ENCODE measurements at regions not wholly inside any gene's neighbourhood (a gene's known extent, or its start where the extent isn't known, plus 50 kb on each side); places are given as distances from the start of the nearest gene placed in this dataset.

DNA sequence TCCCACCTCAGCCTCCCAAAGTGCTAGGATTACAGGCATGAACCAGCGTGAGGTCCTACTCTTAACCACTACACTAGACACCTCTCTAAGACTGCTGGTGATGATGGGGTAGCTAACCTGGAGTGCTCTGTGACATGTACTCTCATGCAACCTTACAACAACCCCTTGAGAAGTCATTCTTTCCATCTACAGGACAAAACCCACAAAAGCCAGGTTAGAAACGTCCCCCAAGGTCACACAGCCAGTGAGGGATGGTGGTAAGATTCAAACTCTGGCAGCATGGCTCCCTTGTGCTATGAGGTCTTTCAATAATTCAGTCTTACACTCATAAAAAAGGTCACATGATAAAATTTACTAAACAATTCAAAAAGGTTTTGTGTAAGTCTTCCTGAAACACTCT, 94.8 kb upstream of the SERTAD2 start:
- Histone ChIP-seq H3K4me1 (ENCODE audit: control insufficient read depth, insufficient read depth, low read length) (peaks cover 14% of the 10 kb centered on the region), H3K9ac (ENCODE audit: low read length) (no peak overlapping the region), H3K4me3 (ENCODE audit: low read length) (no peak overlapping the region), H3K36me3 (ENCODE audit: control insufficient read depth, insufficient read depth, low read length) (no peaks in the 10 kb centered on the region), H3K27ac (ENCODE audit: low read depth, low read length) (peak overlapping the region; percentile 30), H3K27me3 (ENCODE audit: control insufficient read depth, insufficient read depth, low read length) (no peaks in the 10 kb centered on the region)

DNA sequence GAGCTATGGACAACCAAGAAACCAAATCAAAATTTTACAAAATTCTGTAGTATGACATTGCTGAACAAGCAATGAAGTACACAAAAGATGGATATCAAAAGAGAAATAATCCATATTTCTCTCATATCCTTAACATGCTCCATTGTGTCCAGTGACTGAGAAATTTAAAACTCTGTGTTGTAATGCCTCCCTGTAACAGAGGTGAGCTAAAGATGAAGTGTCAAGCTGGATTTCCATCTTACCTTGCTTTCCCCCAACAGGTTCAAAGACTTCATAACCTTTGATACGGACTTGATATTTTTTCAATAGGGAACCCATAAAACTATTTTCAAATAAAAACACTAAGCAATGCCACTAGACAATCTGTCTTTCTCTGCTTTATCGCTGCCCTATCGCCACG, 95.7 kb upstream of the SERTAD2 start:
- H3K9ac ChIP-seq (ENCODE audit: low read length) = no peak overlapping the region
- H3K4me1 ChIP-seq (ENCODE audit: control insufficient read depth, insufficient read depth, low read length) = peaks cover 14% of the 10 kb centered on the region
- H3K27ac ChIP-seq (ENCODE audit: low read depth, low read length) = peak overlapping the region; percentile 97
- H3K4me3 ChIP-seq (ENCODE audit: low read length) = peak overlapping the region; percentile 99
- no peaks in the 10 kb centered on the region for H3K36me3 ChIP-seq (ENCODE audit: control insufficient read depth, insufficient read depth, low read length)
- no peaks in the 10 kb centered on the region for H3K27me3 ChIP-seq (ENCODE audit: control insufficient read depth, insufficient read depth, low read length)

DNA sequence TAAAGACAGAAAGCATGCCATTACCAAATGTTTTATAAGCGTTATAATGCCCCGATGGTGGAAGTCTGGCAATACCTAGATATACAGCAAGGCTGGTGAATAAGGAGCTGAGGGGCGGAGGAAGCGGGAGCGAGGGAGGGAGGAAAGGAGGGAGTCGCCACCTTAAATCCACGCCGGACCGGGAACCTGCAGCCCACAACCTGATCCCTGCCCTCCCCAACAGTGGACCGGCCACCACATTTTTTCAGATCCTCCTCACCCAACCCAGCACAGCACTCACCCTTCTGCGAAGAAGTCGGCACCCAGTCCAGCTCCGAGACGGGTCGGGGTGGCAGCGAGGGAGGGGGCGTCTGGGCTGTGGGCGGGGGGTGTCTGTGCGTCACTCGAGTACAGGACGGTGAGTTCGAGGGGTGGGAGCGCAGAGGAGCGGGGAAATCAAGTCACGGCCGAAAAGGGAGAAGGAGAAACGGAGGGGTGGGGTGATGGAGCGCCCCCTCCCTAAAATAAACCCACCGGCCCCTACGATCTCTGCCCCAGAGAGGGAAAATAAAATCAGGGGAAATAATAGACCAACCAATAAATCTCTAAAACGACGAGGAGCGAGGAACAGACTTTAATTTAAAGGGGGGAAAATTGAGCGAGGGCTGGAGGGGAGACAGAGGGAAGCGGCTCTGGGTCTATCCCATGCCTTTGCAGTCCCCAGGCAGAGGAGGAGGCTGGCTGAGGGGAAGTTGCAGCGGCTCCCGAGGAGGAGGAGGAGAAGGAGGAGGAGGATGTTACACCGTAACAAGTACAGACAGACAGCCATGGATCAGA, 96.5 kb upstream of the SERTAD2 start:
- Histone ChIP-seq H3K27ac (ENCODE audit: low read depth, low read length) (peak overlapping the region; percentile 97), H3K36me3 (ENCODE audit: control insufficient read depth, insufficient read depth, low read length) (no peaks in the 10 kb centered on the region), H3K4me1 (ENCODE audit: control insufficient read depth, insufficient read depth, low read length) (peaks cover 14% of the 10 kb centered on the region), H3K9ac (ENCODE audit: low read length) (peak overlapping the region; percentile 98), H3K27me3 (ENCODE audit: control insufficient read depth, insufficient read depth, low read length) (no peaks in the 10 kb centered on the region), H3K4me3 (ENCODE audit: low read length) (peak overlapping the region; percentile 99)

DNA sequence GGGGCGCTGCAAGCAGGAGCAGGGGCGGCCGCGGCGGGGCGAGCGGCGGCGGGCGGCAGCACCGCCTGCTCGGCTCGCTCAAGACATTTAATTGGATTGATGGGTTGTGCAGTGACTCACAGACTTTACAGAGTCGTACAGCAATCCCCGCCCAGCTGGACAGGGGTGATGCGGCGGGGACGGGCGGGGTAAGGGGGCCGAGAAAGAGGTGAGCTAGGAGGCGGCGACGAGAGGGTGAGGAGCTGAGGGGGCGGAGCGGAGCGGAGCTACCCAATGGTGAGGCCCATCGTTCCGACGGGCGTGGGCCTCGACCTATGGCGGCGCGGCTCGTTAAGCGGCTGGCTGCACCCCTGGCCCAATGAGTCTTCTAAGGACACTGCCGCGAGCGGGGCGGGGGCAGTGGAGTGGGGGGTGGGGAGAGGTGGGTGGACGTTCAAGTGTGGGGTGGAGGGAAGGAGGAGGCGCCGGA, 97.1 kb upstream of the SERTAD2 start:
- no peaks in the 10 kb centered on the region for H3K27me3 ChIP-seq (ENCODE audit: control insufficient read depth, insufficient read depth, low read length)
- no peaks in the 10 kb centered on the region for H3K36me3 ChIP-seq (ENCODE audit: control insufficient read depth, insufficient read depth, low read length)
- H3K9ac ChIP-seq (ENCODE audit: low read length) = peak overlapping the region; percentile 98
- peaks cover 14% of the 10 kb centered on the region for H3K4me1 ChIP-seq (ENCODE audit: control insufficient read depth, insufficient read depth, low read length)
- peak overlapping the region; percentile 99 for H3K4me3 ChIP-seq (ENCODE audit: low read length)
- peak overlapping the region; percentile 98 for H3K27ac ChIP-seq (ENCODE audit: low read depth, low read length)

DNA sequence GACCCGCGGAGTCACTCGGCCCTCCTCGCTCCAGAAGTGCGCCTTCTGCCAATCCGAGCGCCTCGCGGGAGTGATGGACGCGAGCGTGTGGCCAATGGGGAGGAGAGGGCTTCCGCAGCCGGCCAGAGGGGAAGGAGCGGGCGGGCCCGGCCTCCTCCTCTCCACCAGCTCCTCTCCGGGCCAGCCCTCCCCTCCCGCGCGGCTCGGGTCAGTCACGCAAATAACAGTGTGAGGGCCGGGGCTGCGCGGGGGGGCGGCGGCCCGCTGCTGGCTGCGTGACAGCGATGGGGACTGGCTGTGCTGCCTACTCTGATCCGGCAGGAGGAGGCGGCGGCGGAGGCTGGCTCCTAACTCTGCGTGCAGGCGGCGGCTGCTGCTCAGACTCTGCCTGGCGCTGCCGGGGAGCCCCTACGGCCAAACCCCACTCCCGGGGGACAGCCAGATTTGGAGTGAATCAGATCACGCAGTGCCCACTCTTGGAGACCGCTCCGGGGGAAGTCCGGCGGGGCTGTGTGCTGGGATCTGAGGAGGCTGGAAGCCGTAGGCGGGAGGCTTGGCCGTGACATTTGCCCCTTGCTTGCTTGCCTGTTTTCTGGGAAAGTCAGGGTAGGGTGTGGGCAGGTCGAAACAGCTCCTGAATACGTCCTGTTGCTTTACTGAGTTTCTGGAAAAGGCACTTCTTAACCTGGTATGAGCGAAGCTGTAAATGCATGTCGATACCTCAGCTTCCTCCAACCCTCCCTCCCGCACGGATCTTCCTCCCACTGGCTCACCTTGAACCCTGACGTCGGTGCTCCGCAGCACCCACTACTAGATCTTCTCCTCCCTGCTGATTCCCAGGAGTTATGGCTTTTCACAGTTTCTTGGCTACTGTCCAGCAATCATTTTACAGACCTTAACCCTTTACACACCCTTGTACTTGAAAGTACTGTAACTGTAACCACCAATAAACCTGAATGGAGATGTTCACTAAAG, 97.9 kb upstream of the SERTAD2 start:
- Histone ChIP-seq H3K36me3 (ENCODE audit: control insufficient read depth, insufficient read depth, low read length) (no peaks in the 10 kb centered on the region), H3K9ac (ENCODE audit: low read length) (peak overlapping the region; percentile 98), H3K27ac (ENCODE audit: low read depth, low read length) (peak overlapping the region; percentile 98)

DNA sequence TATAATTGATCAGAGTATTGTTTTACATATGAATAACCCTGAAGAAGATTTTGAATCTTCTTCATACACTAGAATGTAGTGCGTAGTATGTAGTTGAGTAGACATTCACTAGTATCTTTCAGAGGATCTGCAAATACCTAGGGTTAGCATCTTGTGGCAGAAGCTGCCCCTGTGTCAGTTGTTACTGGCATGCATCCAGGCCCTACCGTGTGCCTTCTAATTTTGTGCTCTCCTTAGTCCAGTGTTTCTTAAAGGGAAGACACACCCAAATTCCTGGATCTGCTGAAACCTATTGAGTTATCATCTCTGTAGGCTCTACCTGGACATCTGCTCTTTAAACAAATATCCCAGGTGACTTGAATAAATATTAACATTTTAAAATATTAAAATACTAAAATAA, 99.7 kb upstream of the SERTAD2 start:
- Histone ChIP-seq H3K27me3 (ENCODE audit: control insufficient read depth, insufficient read depth, low read length) (no peaks in the 10 kb centered on the region), H3K4me1 (ENCODE audit: control insufficient read depth, insufficient read depth, low read length) (peaks cover 14% of the 10 kb centered on the region), H3K36me3 (ENCODE audit: control insufficient read depth, insufficient read depth, low read length) (no peaks in the 10 kb centered on the region), H3K27ac (ENCODE audit: low read depth, low read length) (no peak overlapping the region), H3K4me3 (ENCODE audit: low read length) (no peak overlapping the region), H3K9ac (ENCODE audit: low read length) (no peak overlapping the region)

More for the DNA sequence above, 97.9 kb upstream of the SERTAD2 start:
- H3K27me3 ChIP-seq (ENCODE audit: control insufficient read depth, insufficient read depth, low read length) = no peaks in the 10 kb centered on the region
- peaks cover 14% of the 10 kb centered on the region for H3K4me1 ChIP-seq (ENCODE audit: control insufficient read depth, insufficient read depth, low read length)
- H3K4me3 ChIP-seq (ENCODE audit: low read length) = peak overlapping the region; percentile 96

DNA sequence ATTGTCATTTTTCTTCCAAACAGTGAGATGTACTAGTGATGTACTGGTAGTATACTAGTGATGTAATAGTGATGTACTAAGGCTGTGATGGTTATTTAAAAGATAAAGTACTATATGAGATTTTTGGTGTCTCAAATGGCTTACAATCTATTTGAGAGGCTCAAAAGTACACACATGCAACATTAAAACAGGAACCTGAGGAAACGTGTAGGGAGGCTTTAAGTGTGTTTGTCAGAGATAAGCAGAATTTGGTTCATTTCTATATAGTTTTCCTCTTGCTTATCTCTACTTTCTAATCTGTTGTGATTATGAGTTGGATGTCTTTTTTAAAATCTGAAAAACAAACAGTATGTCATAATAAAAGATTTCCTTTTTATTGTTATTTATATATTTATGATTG, 100.9 kb upstream of the SERTAD2 start:
- peaks cover 6% of the 10 kb centered on the region for H3K4me1 ChIP-seq (ENCODE audit: control insufficient read depth, insufficient read depth, low read length)
- no peak overlapping the region for H3K27ac ChIP-seq (ENCODE audit: low read depth, low read length)
- no peaks in the 10 kb centered on the region for H3K27me3 ChIP-seq (ENCODE audit: control insufficient read depth, insufficient read depth, low read length)
- no peak overlapping the region for H3K9ac ChIP-seq (ENCODE audit: low read length)
- H3K4me3 ChIP-seq (ENCODE audit: low read length) = no peak overlapping the region
- no peaks in the 10 kb centered on the region for H3K36me3 ChIP-seq (ENCODE audit: control insufficient read depth, insufficient read depth, low read length)

DNA sequence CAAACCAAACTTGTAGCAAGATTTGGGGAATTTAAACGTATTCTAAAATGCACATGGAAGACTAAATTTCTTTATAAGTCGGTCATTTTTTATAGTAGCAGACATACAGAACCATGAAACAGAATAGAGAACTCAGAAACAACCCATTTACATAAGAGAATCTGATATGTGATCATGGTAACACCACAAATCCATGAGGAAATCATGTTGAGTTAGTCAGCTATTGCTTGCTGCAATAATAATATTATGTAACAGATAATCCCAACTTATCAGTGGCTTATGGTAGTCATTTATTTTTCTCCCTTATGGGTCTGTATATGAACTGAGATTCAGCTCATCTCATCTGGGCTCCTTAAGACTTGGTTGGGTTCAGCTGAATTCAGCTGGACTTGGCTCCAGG, 103.4 kb upstream of the SERTAD2 start:
- H3K36me3 ChIP-seq (ENCODE audit: control insufficient read depth, insufficient read depth, low read length) = no peaks in the 10 kb centered on the region
- no peak overlapping the region for H3K4me3 ChIP-seq (ENCODE audit: low read length)
- no peak overlapping the region for H3K9ac ChIP-seq (ENCODE audit: low read length)
- H3K27ac ChIP-seq (ENCODE audit: low read depth, low read length) = no peak overlapping the region
- H3K27me3 ChIP-seq (ENCODE audit: control insufficient read depth, insufficient read depth, low read length) = no peaks in the 10 kb centered on the region
- peaks cover under 1% of the 10 kb centered on the region for H3K4me1 ChIP-seq (ENCODE audit: control insufficient read depth, insufficient read depth, low read length)

DNA sequence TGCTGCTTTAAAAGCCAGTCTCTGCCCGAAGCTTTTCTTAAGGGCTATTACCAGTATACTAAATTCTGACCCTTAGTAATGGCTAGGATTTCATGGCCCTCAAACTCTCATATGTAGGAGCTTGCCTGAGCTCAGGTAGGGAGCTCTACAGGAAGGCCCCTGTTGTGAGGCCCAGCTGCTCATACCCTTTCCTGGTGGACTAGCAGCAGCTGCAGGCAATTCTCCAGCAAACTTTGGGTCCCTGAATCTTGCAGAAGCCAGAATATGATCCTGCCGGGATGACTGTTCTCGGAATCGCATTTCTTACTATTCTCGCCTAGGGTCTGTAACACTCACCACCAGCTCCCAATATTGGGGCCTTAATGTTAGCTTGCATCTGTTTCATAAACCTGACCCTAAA, 106.4 kb upstream of the SERTAD2 start:
- no peaks in the 10 kb centered on the region for H3K36me3 ChIP-seq (ENCODE audit: control insufficient read depth, insufficient read depth, low read length)
- H3K4me3 ChIP-seq (ENCODE audit: low read length) = no peak overlapping the region
- H3K9ac ChIP-seq (ENCODE audit: low read length) = no peak overlapping the region
- H3K27ac ChIP-seq (ENCODE audit: low read depth, low read length) = no peak overlapping the region
- H3K4me1 ChIP-seq (ENCODE audit: control insufficient read depth, insufficient read depth, low read length) = peaks cover 7% of the 10 kb centered on the region
- no peaks in the 10 kb centered on the region for H3K27me3 ChIP-seq (ENCODE audit: control insufficient read depth, insufficient read depth, low read length)

DNA sequence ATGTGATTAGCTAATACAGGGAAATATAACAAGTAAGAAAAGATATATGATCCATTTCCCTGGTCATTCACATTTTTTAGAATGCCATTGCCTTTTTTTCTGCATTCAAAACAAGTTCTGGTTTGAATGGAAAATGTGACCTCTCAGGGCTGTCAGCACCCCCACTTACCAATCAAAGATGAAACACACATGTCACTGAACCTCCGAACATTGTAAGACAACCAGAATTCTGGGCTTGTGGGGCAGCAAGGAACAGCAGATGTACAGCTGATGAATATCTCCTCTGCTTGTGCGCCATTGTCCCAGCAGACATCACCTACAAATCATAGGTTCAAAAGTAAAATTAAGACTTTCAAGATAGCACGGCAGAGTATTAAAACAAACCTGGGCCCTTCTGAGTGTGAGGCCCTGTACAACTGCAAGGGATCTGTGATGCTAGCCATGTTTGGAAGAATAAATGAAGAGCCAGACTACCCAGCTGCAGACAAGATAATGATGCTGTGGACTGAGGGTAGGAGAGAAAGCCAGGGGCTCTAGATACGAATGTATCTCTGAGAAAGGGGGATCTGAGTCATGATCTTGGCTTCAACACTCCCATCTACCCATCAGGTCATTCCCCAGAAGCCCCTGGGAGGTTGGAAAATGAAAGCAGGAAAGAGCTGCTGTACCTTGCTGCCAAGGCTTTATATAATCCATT, 108.7 kb upstream of the SERTAD2 start:
- H3K36me3 ChIP-seq (ENCODE audit: control insufficient read depth, insufficient read depth, low read length) = no peaks in the 10 kb centered on the region
- no peak overlapping the region for H3K27ac ChIP-seq (ENCODE audit: low read depth, low read length)
- H3K9ac ChIP-seq (ENCODE audit: low read length) = no peak overlapping the region
- no peak overlapping the region for H3K4me3 ChIP-seq (ENCODE audit: low read length)
- H3K4me1 ChIP-seq (ENCODE audit: control insufficient read depth, insufficient read depth, low read length) = peaks cover 12% of the 10 kb centered on the region
- no peaks in the 10 kb centered on the region for H3K27me3 ChIP-seq (ENCODE audit: control insufficient read depth, insufficient read depth, low read length)

DNA sequence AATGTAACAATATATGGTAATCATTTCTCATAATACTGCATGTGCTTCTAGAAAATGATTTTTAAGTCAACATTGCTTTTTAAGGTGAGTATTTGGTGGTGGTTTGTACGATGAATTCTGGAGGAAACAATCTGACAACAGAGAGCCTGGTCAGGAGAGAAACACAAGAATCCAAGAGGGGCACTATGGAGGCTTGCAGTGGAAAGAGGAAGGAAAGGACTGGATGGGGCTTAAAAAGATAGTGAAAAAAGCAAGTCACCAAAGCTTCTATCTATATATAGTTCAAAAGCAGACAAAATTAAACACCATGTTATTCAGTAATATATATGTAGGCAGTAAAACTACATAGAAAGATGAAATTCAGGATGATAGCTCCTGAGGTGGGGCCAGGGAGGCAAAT, 109.4 kb upstream of the SERTAD2 start:
- Histone ChIP-seq H3K4me3 (ENCODE audit: low read length) (no peak overlapping the region), H3K9ac (ENCODE audit: low read length) (no peak overlapping the region), H3K4me1 (ENCODE audit: control insufficient read depth, insufficient read depth, low read length) (peaks cover 12% of the 10 kb centered on the region), H3K27ac (ENCODE audit: low read depth, low read length) (peak overlapping the region; percentile 1), H3K36me3 (ENCODE audit: control insufficient read depth, insufficient read depth, low read length) (no peaks in the 10 kb centered on the region), H3K27me3 (ENCODE audit: control insufficient read depth, insufficient read depth, low read length) (no peaks in the 10 kb centered on the region)

All from rectal smooth muscle tissue (tissue), 1 donor.